ENCODE measurements at regions not wholly inside any gene's neighbourhood (a gene's known extent, or its start where the extent isn't known, plus 50 kb on each side); places are given as distances from the start of the nearest gene placed in this dataset.

- TF ChIP-seq EP300 (IDR thresholded peaks at IDR 0.05) (no peak), CTCF (IDR thresholded peaks at IDR 0.05) (no peak), POLR2A (IDR thresholded peaks at IDR 0.05) (no peak)
- DNase-seq: no peak
- peaks cover 0 to 1% of the 10 kb centered on the region in 2 donors for H3K9me3 ChIP-seq
- no peak overlapping the region for H3K4me3 ChIP-seq
- 84 to 89% (median 84%) methylated on average over 8 of the region's 8 CpGs for WGBS, 3 donors
- no peaks in the 10 kb centered on the region for H3K27me3 ChIP-seq
- H3K27ac ChIP-seq: no peak overlapping the region
- no peaks in the 10 kb centered on the region for H3K4me1 ChIP-seq (ENCODE audit: insufficient read depth)
- intact Hi-C loops (cut with DNase I): no loop called here
- H3K36me3 ChIP-seq: no peaks in the 10 kb centered on the region
Observed at GRCh38 chr20:56730003-56730402, 100.9 kb downstream of the TFAP2C start.

GRCh38 chr20:56730996-56731395, 101.9 kb downstream of the TFAP2C start:
- DNase-seq: no peak
- TF ChIP-seq EP300 (IDR thresholded peaks at IDR 0.05) (no peak), CTCF (IDR thresholded peaks at IDR 0.05) (no peak), POLR2A (IDR thresholded peaks at IDR 0.05) (no peak)
- no peaks in the 10 kb centered on the region for H3K36me3 ChIP-seq
- 38 to 61% (median 51%) methylated on average over 7 of the region's 7 CpGs for WGBS, 3 donors
- H3K4me1 ChIP-seq (ENCODE audit: insufficient read depth): no peaks in the 10 kb centered on the region
- no peak overlapping the region for H3K27ac ChIP-seq
- H3K9me3 ChIP-seq: peaks cover 0 to 4% of the 10 kb centered on the region in 2 donors
- intact Hi-C loops (cut with DNase I): no loop called here
- no peak overlapping the region for H3K4me3 ChIP-seq
- H3K27me3 ChIP-seq: no peaks in the 10 kb centered on the region

GRCh38 chr20:56731476-56731875, 102.4 kb downstream of the TFAP2C start:
- peaks cover 0 to 4% of the 10 kb centered on the region in 2 donors for H3K9me3 ChIP-seq
- TF ChIP-seq EP300 (IDR thresholded peaks at IDR 0.05) (no peak), CTCF (IDR thresholded peaks at IDR 0.05) (no peak), POLR2A (IDR thresholded peaks at IDR 0.05) (no peak)
- H3K27me3 ChIP-seq: no peaks in the 10 kb centered on the region
- no peaks in the 10 kb centered on the region for H3K36me3 ChIP-seq
- intact Hi-C loops (cut with DNase I): no loop called here
- H3K4me3 ChIP-seq: no peak overlapping the region
- DNase-seq: no peak
- no peaks in the 10 kb centered on the region for H3K4me1 ChIP-seq (ENCODE audit: insufficient read depth)
- 78 to 88% (median 88%) methylated on average over 4 of the region's 4 CpGs for WGBS, 3 donors
- H3K27ac ChIP-seq: no peak overlapping the region

GRCh38 chr20:56733967-56734366, 104.9 kb downstream of the TFAP2C start:
- Histone ChIP-seq H3K27me3 (no peaks in the 10 kb centered on the region), H3K9me3 (peaks cover 0 to 4% of the 10 kb centered on the region in 2 donors), H3K27ac (no peak overlapping the region), H3K4me1 (ENCODE audit: insufficient read depth) (no peaks in the 10 kb centered on the region), H3K36me3 (no peaks in the 10 kb centered on the region), H3K4me3 (no peak overlapping the region)
- TF ChIP-seq EP300 (IDR thresholded peaks at IDR 0.05): no peak
- TF ChIP-seq POLR2A (IDR thresholded peaks at IDR 0.05): no peak
- TF ChIP-seq CTCF (IDR thresholded peaks at IDR 0.05): no peak
- intact Hi-C loops (cut with DNase I): no loop called here
- no peak for DNase-seq
- 21 to 48% (median 26%) methylated on average over 6 of the region's 6 CpGs for WGBS, 3 donors
